PC-9 (cell line): ENCODE measurements at regions not wholly inside any gene's neighbourhood (a gene's known extent, or its start where the extent isn't known, plus 50 kb on each side); places are given as distances from the start of the nearest gene placed in this dataset.

Source experiments
- EZH2 ChIP-seq: fragments of 200-600 bp; sonication (generic); IDR thresholded peaks from 2 replicates; pipeline ENCODE4 v1.8.0; 2017; ENCODE audit warnings: antibody characterized with exemption, low read depth
- TF ChIP-seq, protein P1 (sequence below): fragments of 200-600 bp; sonication (generic); conservative IDR thresholded peaks from 2 replicates; pipeline ENCODE4 v1.6.1; 2017; ENCODE audit warnings: mixed run types, antibody characterized with exemption, mild to moderate bottlenecking, moderate library complexity

DNA sequence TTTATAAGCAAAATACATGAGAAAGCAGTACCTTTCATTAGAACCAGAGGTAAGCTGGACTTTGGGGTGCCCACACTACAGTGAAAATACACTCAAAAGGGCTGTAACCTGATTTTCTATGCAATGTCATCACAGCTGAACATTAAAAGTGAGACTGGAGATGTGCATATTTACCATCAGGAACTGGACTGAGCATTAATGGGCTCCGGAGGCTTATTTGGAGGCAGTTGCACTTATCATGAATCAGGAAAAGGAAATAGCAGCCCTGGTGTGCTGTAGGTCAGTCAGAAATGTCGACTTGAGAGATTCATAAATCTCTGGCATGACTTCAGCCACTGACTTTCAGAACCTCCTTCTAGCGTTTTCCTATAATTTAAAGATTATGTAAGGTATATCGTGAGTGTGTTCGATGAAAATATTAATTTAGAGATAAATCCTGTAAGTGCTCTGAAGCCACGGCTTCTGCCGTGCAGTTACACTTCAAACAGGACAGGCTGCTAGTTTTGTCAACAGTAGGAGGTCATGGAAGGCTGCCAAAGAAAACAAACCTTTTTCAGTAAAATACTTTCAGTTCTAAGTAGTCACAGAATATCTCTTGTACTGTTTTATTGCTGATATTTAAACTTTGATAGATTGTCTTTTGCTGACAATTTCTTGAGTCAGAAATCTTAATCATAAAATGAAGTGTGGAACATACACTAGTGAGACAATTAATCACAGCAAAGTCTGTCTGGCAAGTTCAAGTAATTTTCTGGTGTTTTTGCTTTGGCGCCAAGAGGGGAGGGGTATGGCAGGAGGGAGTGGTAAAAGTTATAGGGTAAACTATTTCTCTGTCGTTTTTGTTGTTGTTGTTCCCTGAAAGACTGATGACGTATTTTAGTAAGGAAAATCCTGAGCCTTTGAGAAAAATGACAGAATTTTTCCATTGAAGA, 939.7 kb downstream of the NR2F1-AS1 start:
- TF ChIP-seq, protein P1, sequence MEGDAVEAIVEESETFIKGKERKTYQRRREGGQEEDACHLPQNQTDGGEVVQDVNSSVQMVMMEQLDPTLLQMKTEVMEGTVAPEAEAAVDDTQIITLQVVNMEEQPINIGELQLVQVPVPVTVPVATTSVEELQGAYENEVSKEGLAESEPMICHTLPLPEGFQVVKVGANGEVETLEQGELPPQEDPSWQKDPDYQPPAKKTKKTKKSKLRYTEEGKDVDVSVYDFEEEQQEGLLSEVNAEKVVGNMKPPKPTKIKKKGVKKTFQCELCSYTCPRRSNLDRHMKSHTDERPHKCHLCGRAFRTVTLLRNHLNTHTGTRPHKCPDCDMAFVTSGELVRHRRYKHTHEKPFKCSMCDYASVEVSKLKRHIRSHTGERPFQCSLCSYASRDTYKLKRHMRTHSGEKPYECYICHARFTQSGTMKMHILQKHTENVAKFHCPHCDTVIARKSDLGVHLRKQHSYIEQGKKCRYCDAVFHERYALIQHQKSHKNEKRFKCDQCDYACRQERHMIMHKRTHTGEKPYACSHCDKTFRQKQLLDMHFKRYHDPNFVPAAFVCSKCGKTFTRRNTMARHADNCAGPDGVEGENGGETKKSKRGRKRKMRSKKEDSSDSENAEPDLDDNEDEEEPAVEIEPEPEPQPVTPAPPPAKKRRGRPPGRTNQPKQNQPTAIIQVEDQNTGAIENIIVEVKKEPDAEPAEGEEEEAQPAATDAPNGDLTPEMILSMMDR = no peak
- no peak for TF ChIP-seq EZH2
